ENCODE measurements at regions not wholly inside any gene's neighbourhood (a gene's known extent, or its start where the extent isn't known, plus 50 kb on each side); places are given as distances from the start of the nearest gene placed in this dataset.
A peak's percentile ranks its signal among the peaks of the same experiment; 100 is the strongest.

GRCh38 chr1:39116860-39117728 lies 87.4 kb upstream of the MACF1 start (continued):
- TF ChIP-seq ZNF518B (CRISPR knock-in tag; IDR thresholded peaks at IDR 0.05) (no peak), ZC3H8 (IDR thresholded peaks at IDR 0.05) (no peak), KDM4B (IDR thresholded peaks at IDR 0.05; ENCODE audit: borderline replicate concordance in 2 of 2, low read depth in 1 of 2) (no peak), ZNF41 (CRISPR knock-in tag; conservative IDR thresholded peaks at IDR 0.05) (no peak), U2AF1 (optimal IDR thresholded peaks at IDR 0.05; ENCODE audit: low read depth, low read length) (no peak), RAD21 (CRISPR knock-in tag; conservative IDR thresholded peaks at IDR 0.05 in 1 of 2, IDR thresholded peaks at IDR 0.05 in 1 of 2) (no peak), SMAD1 (IDR thresholded peaks at IDR 0.05; ENCODE audit: low read depth, low read length, partially characterized antibody) (no peak), MECOM (CRISPR knock-in tag; IDR thresholded peaks at IDR 0.05) (no peak), PRMT5 (CRISPR knock-in tag; IDR thresholded peaks at IDR 0.05) (no peak), E2F1 (CRISPR knock-in tag; IDR thresholded peaks at IDR 0.05) (no peak), ETS2 (tag; IDR thresholded peaks at IDR 0.05; ENCODE audit: borderline replicate concordance, poor library complexity, severe bottlenecking) (no peak), ZNF197 (CRISPR knock-in tag; IDR thresholded peaks at IDR 0.05; ENCODE audit: low read depth) (no peak), ZSCAN32 (CRISPR knock-in tag; IDR thresholded peaks at IDR 0.05) (no peak), RFX7 (CRISPR knock-in tag; IDR thresholded peaks at IDR 0.05) (no peak), ZNF347 (CRISPR knock-in tag; IDR thresholded peaks at IDR 0.05; ENCODE audit: low read depth) (no peak), HDAC2 (IDR thresholded peaks at IDR 0.05) (peak; percentile 74), FOSL1 (tag; conservative IDR thresholded peaks at IDR 0.05) (peak; percentile 98)
- TF ChIP-seq, protein P1, sequence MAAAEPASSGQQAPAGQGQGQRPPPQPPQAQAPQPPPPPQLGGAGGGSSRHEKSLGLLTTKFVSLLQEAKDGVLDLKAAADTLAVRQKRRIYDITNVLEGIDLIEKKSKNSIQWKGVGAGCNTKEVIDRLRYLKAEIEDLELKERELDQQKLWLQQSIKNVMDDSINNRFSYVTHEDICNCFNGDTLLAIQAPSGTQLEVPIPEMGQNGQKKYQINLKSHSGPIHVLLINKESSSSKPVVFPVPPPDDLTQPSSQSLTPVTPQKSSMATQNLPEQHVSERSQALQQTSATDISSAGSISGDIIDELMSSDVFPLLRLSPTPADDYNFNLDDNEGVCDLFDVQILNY (CRISPR knock-in tag; IDR thresholded peaks at IDR 0.05): no peak
- TF ChIP-seq, protein P2, sequence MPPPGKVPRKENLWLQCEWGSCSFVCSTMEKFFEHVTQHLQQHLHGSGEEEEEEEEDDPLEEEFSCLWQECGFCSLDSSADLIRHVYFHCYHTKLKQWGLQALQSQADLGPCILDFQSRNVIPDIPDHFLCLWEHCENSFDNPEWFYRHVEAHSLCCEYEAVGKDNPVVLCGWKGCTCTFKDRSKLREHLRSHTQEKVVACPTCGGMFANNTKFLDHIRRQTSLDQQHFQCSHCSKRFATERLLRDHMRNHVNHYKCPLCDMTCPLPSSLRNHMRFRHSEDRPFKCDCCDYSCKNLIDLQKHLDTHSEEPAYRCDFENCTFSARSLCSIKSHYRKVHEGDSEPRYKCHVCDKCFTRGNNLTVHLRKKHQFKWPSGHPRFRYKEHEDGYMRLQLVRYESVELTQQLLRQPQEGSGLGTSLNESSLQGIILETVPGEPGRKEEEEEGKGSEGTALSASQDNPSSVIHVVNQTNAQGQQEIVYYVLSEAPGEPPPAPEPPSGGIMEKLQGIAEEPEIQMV (tag; conservative IDR thresholded peaks at IDR 0.05; ENCODE audit: low read depth): no peak
- TF ChIP-seq, protein P3, sequence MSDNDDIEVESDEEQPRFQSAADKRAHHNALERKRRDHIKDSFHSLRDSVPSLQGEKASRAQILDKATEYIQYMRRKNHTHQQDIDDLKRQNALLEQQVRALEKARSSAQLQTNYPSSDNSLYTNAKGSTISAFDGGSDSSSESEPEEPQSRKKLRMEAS (CRISPR knock-in tag; IDR thresholded peaks at IDR 0.05): no peak
